ENCODE measurements at regions not wholly inside any gene's neighbourhood (a gene's known extent, or its start where the extent isn't known, plus 50 kb on each side); places are given as distances from the start of the nearest gene placed in this dataset.

- TF ChIP-seq GATA2 (IDR thresholded peaks at IDR 0.05; ENCODE audit: low read depth, low read length) (no peak), GATA3 (IDR thresholded peaks at IDR 0.05; ENCODE audit: low read depth, low read length) (no peak)
These were observed 483.1 kb upstream of the JAG1 start for GRCh38 chr20:11156922-11157321.

Measured in SH-SY5Y (cell line).